ENCODE measurements at regions not wholly inside any gene's neighbourhood (a gene's known extent, or its start where the extent isn't known, plus 50 kb on each side); places are given as distances from the start of the nearest gene placed in this dataset.
A peak's percentile ranks its signal among the peaks of the same experiment; 100 is the strongest.

GRCh38 chr6:145349950-145350510, 385.3 kb downstream of the EPM2A start:
- no peaks in the 10 kb centered on the region for H3K9me3 Mint-ChIP-seq
- no peaks in the 10 kb centered on the region for H3K36me3 Mint-ChIP-seq (ENCODE audit: insufficient read depth in 2 of 2)
- ATAC-seq (replicated peaks in 1 of 2) (no peak), DNase-seq (no peak)
- peaks cover 5% of the 10 kb centered on the region for H3K27me3 Mint-ChIP-seq (ENCODE audit: low read depth)
- no peak overlapping the region for H3K27ac Mint-ChIP-seq
- no peaks in the 10 kb centered on the region for H3K4me1 Mint-ChIP-seq (ENCODE audit: low read depth)
- H3K4me3 Mint-ChIP-seq, result no peak overlapping the region

GRCh38 chr6:145350928-145351327, 384.4 kb downstream of the EPM2A start:
- DNase-seq (no peak), ATAC-seq (replicated peaks in 1 of 2) (no peak)
- Mint-ChIP-seq H3K9me3 (no peaks in the 10 kb centered on the region), H3K27me3 (ENCODE audit: low read depth) (peaks cover 5% of the 10 kb centered on the region), H3K4me1 (ENCODE audit: low read depth) (no peaks in the 10 kb centered on the region), H3K36me3 (ENCODE audit: insufficient read depth in 2 of 2) (no peaks in the 10 kb centered on the region), H3K27ac (no peak overlapping the region), H3K4me3 (no peak overlapping the region)

- ATAC-seq (replicated peaks in 1 of 2) (no peak), DNase-seq (no peak)
Measured at GRCh38 chr6:145352382-145353080, 382.8 kb downstream of the EPM2A start.

GRCh38 chr6:145360865-145361264, 374.5 kb downstream of the EPM2A start:
- Mint-ChIP-seq H3K36me3 (ENCODE audit: insufficient read depth in 2 of 2) (no peaks in the 10 kb centered on the region), H3K27ac (no peak overlapping the region), H3K4me3 (no peak overlapping the region), H3K9me3 (peaks cover 2 to 4% of the 10 kb centered on the region in 2 donors), H3K27me3 (ENCODE audit: low read depth) (no peaks in the 10 kb centered on the region), H3K4me1 (ENCODE audit: low read depth) (no peaks in the 10 kb centered on the region)
- ATAC-seq (replicated peaks in 1 of 2) (no peak), DNase-seq (no peak)

More at GRCh38 chr6:145352382-145353080, 382.8 kb downstream of the EPM2A start:
- Mint-ChIP-seq H3K27me3 (ENCODE audit: low read depth) (peaks cover 5% of the 10 kb centered on the region), H3K4me1 (ENCODE audit: low read depth) (no peaks in the 10 kb centered on the region), H3K36me3 (ENCODE audit: insufficient read depth in 2 of 2) (no peaks in the 10 kb centered on the region), H3K27ac (no peak overlapping the region), H3K9me3 (no peaks in the 10 kb centered on the region), H3K4me3 (no peak overlapping the region)

GRCh38 chr6:145367149-145367548, 368.2 kb downstream of the EPM2A start:
- Mint-ChIP-seq H3K9me3 (peaks cover 2 to 4% of the 10 kb centered on the region in 2 donors), H3K36me3 (ENCODE audit: insufficient read depth in 2 of 2) (no peaks in the 10 kb centered on the region), H3K4me1 (ENCODE audit: low read depth) (peaks cover 2% of the 10 kb centered on the region), H3K27ac (no peak overlapping the region), H3K27me3 (ENCODE audit: low read depth) (no peaks in the 10 kb centered on the region), H3K4me3 (no peak overlapping the region)
- DNase-seq (no peak), ATAC-seq (replicated peaks in 1 of 2) (no peak)

GRCh38 chr6:145368075-145368474, 367.2 kb downstream of the EPM2A start:
- ATAC-seq (replicated peaks in 1 of 2) (no peak), DNase-seq (no peak)
- Mint-ChIP-seq H3K27me3 (ENCODE audit: low read depth) (no peaks in the 10 kb centered on the region), H3K36me3 (ENCODE audit: insufficient read depth in 2 of 2) (no peaks in the 10 kb centered on the region), H3K9me3 (peaks cover 2 to 5% of the 10 kb centered on the region in 2 donors), H3K27ac (no peak overlapping the region), H3K4me1 (ENCODE audit: low read depth) (peaks cover 4% of the 10 kb centered on the region), H3K4me3 (no peak overlapping the region)

- no peaks in the 10 kb centered on the region for H3K36me3 Mint-ChIP-seq (ENCODE audit: insufficient read depth in 2 of 2)
Measured at GRCh38 chr6:145370559-145370958, 364.8 kb downstream of the EPM2A start.

GRCh38 chr6:145372671-145373151, 362.6 kb downstream of the EPM2A start:
- Mint-ChIP-seq H3K4me3 (peak overlapping the region in 1 of 2 donors; percentile 46), H3K4me1 (ENCODE audit: low read depth) (peaks cover 4% of the 10 kb centered on the region), H3K27ac (peak overlapping the region; percentile 83), H3K9me3 (peaks cover 3 to 5% of the 10 kb centered on the region in 2 donors), H3K27me3 (ENCODE audit: low read depth) (no peaks in the 10 kb centered on the region), H3K36me3 (ENCODE audit: insufficient read depth in 2 of 2) (no peaks in the 10 kb centered on the region)
- peak in 1 of 2 donors; percentile 3 for DNase-seq
- ATAC-seq (replicated peaks in 1 of 2), result peak; percentile 62 to 94

More at GRCh38 chr6:145370559-145370958, 364.8 kb downstream of the EPM2A start:
- DNase-seq (no peak), ATAC-seq (replicated peaks in 1 of 2) (no peak)
- Mint-ChIP-seq H3K9me3 (peaks cover 0 to 3% of the 10 kb centered on the region in 2 donors), H3K4me3 (no peak overlapping the region), H3K27ac (no peak overlapping the region), H3K27me3 (ENCODE audit: low read depth) (no peaks in the 10 kb centered on the region), H3K4me1 (ENCODE audit: low read depth) (peaks cover 4% of the 10 kb centered on the region)

- no peaks in the 10 kb centered on the region for H3K27me3 Mint-ChIP-seq (ENCODE audit: low read depth)
- H3K27ac Mint-ChIP-seq, result no peak overlapping the region
- H3K9me3 Mint-ChIP-seq, result peaks cover 3 to 5% of the 10 kb centered on the region in 2 donors
- ATAC-seq (replicated peaks in 1 of 2) (no peak), DNase-seq (no peak)
- no peaks in the 10 kb centered on the region for H3K36me3 Mint-ChIP-seq (ENCODE audit: insufficient read depth in 2 of 2)
- H3K4me3 Mint-ChIP-seq, result no peak overlapping the region
- H3K4me1 Mint-ChIP-seq (ENCODE audit: low read depth), result peaks cover 4% of the 10 kb centered on the region
Measured at GRCh38 chr6:145373826-145374225, 361.5 kb downstream of the EPM2A start.

GRCh38 chr6:145374570-145374969, 360.8 kb downstream of the EPM2A start:
- ATAC-seq (replicated peaks in 1 of 2) (no peak), DNase-seq (no peak)
- peaks cover 4% of the 10 kb centered on the region for H3K4me1 Mint-ChIP-seq (ENCODE audit: low read depth)
- no peak overlapping the region for H3K27ac Mint-ChIP-seq
- H3K27me3 Mint-ChIP-seq (ENCODE audit: low read depth), result no peaks in the 10 kb centered on the region
- H3K9me3 Mint-ChIP-seq, result peaks cover 3 to 5% of the 10 kb centered on the region in 2 donors
- no peak overlapping the region for H3K4me3 Mint-ChIP-seq
- H3K36me3 Mint-ChIP-seq (ENCODE audit: insufficient read depth in 2 of 2), result no peaks in the 10 kb centered on the region

- Mint-ChIP-seq H3K4me1 (ENCODE audit: low read depth) (peaks cover 4% of the 10 kb centered on the region), H3K27ac (no peak overlapping the region), H3K9me3 (peaks cover 3 to 5% of the 10 kb centered on the region in 2 donors), H3K27me3 (ENCODE audit: low read depth) (no peaks in the 10 kb centered on the region), H3K4me3 (no peak overlapping the region), H3K36me3 (ENCODE audit: insufficient read depth in 2 of 2) (no peaks in the 10 kb centered on the region)
- DNase-seq (no peak), ATAC-seq (replicated peaks in 1 of 2) (no peak)
Measured at GRCh38 chr6:145375502-145375901, 359.8 kb downstream of the EPM2A start.

GRCh38 chr6:145380186-145380585, 355.1 kb downstream of the EPM2A start:
- no peaks in the 10 kb centered on the region for H3K4me1 Mint-ChIP-seq (ENCODE audit: low read depth)
- no peaks in the 10 kb centered on the region for H3K36me3 Mint-ChIP-seq (ENCODE audit: insufficient read depth in 2 of 2)
- H3K27me3 Mint-ChIP-seq (ENCODE audit: low read depth), result no peaks in the 10 kb centered on the region
- H3K9me3 Mint-ChIP-seq, result peaks cover 0 to 5% of the 10 kb centered on the region in 2 donors
- ATAC-seq (replicated peaks in 1 of 2) (no peak), DNase-seq (no peak)
- H3K27ac Mint-ChIP-seq, result no peak overlapping the region
- no peak overlapping the region for H3K4me3 Mint-ChIP-seq

- no peak overlapping the region for H3K4me3 Mint-ChIP-seq
- peaks cover 0 to 5% of the 10 kb centered on the region in 2 donors for H3K9me3 Mint-ChIP-seq
Measured at GRCh38 chr6:145381941-145382340, 353.4 kb downstream of the EPM2A start.

More at GRCh38 chr6:145381941-145382340, 353.4 kb downstream of the EPM2A start:
- no peaks in the 10 kb centered on the region for H3K4me1 Mint-ChIP-seq (ENCODE audit: low read depth)
- H3K27ac Mint-ChIP-seq, result no peak overlapping the region
- H3K27me3 Mint-ChIP-seq (ENCODE audit: low read depth), result no peaks in the 10 kb centered on the region
- no peaks in the 10 kb centered on the region for H3K36me3 Mint-ChIP-seq (ENCODE audit: insufficient read depth in 2 of 2)
- no peak for ATAC-seq (replicated peaks in 1 of 2)
- DNase-seq, result no peak

Measured in activated T-cell treated with anti-CD3 and anti-CD28 coated beads, Interleukin-2, amount 50 U/mL, for 72 hours (primary cell).